HG03342 (cell line): ENCODE measurements at regions not wholly inside any gene's neighbourhood (a gene's known extent, or its start where the extent isn't known, plus 50 kb on each side); places are given as distances from the start of the nearest gene placed in this dataset.

Experiments used
- ATAC-seq: cut with Tn5 transposase; IDR thresholded peaks from one replicate; pipeline ENCODE4 v1.9.1; 2021; ENCODE audit warnings: mild to moderate bottlenecking, moderate library complexity; ENCODE audit not compliant: unreplicated experiment

- no peak for ATAC-seq
These were observed 295.2 kb upstream of the ZNF32 start for GRCh38 chr10:43943818-43944360.

GRCh38 chr10:43943119-43943817, 294.6 kb upstream of the ZNF32 start:
- ATAC-seq = no peak

GRCh38 chr10:43942096-43942850, 293.6 kb upstream of the ZNF32 start:
- ATAC-seq = no peak

DNA sequence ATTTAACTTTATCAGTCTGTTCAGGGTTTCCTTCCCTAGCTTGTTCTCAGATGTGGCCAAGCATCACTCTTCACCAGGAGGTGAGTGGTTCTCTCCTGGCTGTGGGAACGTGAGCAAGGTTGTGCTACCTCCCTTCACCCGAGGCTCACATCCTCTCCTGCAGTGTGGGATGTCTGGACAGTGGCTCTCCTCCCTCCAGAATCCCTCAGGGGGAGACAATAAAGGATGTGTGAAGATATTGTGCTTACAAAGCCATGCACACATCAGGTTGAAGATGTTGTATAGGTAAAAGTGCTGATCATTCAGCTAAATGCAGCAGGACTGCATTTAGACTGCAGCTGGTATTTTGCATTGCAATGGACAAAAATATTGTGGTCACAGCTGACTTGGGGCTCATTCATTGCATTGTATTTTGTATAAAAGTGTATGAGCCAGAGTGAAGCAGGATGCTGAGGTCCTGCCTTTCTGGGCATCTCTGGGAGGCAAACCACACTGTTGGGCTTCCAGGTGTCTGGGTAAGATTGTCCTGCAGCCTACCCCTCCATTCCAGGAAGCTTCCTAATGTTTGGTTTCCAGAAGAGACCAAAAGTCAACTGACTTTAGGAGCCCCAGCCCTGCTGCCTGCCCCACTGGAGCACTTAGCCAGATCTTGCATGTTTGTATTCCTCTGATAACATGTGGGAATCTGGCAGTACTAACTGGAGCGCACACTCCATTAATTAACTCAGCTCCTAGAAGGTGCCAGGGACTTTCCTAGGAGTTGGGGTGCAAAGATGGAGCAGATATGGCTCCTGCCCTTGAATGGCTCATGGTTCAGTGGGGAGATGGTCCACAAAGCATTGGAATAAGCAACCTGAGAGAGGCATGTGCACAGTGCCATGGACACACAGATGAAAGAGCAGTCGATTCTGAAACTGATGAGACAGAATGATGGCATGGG, 292.5 kb upstream of the ZNF32 start:
- ATAC-seq = no peak

GRCh38 chr10:43939939-43940820, 291.5 kb upstream of the ZNF32 start:
- ATAC-seq = no peak

DNA sequence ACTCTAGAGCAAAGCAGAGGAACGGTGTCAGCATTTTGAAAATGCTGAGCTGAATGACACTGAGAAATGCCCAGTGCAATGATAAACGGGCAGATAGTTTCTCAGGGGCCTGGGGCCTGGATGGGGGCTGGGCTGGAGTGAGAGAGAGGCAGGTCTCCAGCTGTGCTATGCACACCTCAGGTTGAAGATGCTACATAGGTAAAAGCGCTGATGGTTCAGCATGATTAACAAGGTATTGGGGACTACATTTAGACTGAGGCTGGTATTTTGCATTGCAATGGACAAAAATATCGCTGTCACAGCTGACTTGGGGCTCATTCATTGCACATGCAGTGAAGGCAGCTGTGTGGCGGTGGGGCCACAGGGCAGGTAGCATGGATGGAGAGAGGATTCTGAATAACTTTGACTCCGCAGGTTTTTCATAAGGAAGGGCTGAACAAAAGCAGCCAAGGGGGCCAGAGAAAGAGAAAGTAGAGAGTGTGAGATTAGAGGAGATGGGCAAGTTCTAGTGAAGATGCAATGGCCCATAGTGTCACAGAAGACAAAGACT, 290.8 kb upstream of the ZNF32 start:
- ATAC-seq = no peak

DNA sequence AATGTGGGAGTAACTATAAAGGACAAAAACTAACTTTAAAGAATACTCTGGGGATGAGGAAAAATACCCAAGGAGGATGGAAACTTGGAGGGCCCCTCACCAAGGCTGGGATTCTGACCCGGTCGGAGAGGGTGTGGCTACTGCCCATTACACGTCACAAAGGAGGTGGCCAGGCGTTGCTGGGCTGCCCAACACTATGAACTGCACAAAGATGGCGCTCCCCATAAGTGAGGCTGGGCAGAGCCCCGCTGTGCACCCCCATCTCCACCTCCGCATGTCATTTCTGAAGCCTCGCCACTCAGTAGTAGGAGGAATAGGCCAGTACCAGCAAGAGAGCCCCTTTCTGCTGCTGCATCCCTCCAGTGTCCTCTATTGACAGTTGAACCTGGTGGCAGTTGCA, 290.1 kb upstream of the ZNF32 start:
- ATAC-seq = no peak

DNA sequence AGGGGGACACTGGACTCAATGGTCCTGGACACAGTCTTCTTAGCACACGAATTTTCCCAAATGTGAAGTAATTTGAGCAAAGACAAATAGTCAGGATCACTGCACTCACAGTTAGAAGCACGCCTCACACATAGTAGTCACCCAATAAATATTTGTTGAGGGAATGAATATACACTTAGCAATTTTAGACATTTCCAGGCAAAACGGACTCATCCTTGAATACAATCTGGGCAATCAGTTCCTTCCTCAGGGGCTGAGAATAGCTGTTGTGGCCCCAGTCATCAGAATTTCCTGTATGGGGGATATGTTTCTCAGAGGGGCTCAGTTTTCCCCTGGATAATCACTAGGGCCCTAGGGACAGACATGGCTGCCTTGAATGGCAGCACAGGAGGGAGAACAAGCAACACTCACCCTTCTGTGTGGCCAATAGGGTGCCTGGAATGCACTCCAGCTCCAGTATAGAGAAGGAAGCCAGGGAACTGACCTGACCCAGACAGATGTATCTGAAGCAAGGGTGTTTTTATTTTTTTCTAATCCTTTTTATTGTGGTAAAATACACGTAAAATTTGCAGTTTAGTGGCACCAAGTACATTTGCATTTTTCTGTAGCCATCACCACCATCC, 282.7 kb upstream of the ZNF32 start:
- no peak for ATAC-seq

DNA sequence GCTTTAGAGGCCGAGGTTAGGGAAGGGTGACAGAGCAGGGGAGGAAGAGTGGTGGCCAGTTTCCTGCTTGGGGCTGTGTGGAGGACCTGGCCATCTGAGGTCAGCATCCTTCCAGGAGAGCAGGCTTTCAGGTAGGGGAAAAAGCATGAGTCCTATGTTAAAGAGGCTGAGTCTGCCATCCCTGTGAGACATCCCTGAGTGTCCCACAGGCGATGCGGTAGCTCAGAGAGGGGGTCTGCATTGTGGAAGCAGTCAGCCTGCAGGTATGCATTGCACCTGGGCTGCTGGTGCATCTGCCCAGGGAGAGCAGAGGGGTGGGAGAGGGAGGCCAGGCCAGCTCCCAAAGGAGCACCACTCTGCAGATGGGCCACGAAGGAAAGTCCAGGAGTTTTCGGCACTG, 282.1 kb upstream of the ZNF32 start:
- ATAC-seq = no peak

DNA sequence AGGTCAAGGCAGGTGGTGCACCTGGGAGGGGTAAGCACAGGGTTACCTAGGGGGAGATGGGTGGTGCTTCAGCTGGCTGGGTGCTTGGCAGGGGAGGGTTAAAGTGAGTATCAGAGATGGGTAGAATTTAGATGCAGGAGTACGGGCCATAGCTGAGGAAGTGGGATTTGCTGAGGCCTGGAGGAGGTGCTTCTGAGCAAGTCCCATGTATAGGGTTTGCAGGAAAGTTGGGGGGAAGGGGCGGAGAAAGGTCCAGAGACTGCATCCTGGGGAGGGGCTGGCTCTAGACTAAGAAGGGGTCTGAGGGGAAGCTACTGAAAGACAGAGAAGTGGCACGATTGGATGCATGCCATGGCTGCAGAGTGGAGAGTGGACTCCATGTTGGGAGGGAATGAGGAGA, 281.6 kb upstream of the ZNF32 start:
- ATAC-seq = no peak

DNA sequence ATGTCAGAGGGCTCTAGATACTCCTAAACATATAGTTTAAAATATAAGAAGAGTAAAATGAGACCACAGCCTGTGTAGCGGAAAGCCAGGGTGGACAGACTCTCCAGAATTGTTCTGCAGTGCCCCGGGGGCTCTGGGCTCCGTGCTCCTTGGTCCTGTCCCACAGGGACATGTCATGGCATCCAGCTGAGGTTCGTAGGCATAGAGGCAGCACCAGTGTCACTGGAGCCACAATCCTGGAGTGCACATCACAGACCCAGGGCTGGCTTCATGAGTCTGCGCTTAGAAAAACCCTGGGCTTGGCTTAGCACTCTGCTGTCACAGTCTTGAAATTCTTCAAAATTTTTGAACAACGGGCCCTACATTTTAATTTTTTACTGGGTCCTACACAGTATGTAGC, 280.4 kb upstream of the ZNF32 start:
- ATAC-seq = no peak

GRCh38 chr10:43928425-43928968, 279.8 kb upstream of the ZNF32 start:
- no peak for ATAC-seq

DNA sequence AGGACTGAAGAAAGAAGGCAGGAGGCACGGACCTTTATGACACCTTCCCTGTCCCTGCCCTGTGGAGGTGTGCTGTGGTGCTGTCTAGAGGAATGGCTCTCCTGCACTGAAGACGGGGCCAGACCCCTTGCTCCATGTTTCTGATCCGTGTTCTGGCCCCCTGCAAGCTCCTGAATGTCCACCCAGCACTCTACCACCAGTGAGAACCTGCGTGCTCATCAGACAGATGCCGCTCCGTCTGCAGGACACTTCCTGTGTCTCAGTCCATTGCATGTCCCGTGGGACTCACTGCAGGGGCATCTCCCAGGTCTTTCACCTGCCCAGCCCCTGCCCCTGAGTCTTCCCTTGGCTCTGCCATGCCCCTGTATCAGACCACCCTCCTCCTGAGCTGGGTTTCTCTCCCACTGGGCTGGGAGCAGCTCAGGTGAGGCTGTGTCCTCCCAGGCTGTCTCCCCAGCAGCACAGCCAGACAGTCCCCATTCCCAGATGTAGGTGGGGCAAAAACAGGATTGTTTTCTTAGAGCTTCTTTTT, 278.3 kb upstream of the ZNF32 start:
- no peak for ATAC-seq

GRCh38 chr10:43926371-43926770, 277.7 kb upstream of the ZNF32 start:
- ATAC-seq = no peak

- ATAC-seq = no peak
These were observed 277.1 kb upstream of the ZNF32 start for GRCh38 chr10:43925793-43926192.

DNA sequence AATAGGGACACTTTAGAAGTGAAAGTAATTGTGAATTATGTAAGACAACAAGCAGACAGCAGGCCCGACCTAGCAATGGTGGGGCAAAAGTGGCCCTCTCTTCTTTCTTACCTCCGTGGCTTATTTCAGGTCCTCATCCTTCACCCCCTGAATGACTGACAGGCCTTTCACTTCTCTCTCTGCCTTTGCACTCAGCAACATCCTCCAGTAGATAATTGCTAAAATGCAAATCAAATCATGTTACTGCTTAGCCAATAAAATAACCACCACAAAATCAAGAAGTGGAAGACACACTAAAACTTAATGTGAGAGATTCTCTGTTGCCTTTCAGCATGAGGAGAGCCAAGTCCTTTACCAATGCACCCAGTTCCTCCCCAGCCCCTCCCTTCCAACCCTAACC, 274.6 kb upstream of the ZNF32 start:
- ATAC-seq = no peak

DNA sequence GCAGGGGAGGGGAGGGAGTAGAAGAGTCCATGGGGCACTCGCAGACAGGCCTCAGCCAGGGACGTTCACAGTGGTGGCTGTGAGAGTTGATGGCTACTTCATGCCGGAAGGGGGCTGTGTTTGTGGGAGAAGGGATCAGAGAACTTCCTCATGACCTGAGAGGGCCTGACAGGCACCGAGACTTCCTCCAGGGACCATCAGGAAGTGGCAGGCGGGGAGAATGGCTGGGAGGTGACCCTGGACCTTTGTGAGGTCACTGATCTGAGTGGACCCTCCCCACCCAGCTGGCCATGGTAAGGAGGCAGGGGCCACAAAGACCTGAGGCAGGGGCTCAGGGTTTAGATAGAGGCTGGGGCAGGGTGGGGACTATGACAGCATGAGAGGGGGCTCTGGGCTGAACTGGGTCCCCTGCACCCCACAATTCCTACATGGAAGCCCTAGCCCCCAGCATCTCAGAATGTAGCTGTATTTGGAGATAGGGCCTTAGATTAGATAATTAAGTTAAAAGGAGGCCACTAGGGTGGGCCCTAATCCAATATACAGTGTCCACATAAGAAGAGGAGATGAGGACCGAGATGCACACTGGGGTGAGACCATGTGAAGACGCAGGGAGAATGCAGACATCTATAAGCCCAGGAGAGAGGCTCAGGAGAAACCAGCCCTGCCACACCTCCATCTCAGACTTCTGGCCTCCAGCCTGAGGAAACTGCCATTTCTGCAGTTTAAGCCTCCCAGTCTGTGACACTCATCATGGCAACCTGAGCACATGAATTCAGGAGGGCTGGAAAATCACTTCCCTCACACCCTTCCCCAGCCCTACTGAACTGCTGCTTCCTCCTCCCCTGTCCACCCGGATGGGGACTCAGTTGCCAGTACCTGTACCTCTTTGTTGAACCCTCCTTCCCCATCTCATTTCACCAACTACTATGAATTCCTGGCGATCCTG, 273.9 kb upstream of the ZNF32 start:
- ATAC-seq = no peak

DNA sequence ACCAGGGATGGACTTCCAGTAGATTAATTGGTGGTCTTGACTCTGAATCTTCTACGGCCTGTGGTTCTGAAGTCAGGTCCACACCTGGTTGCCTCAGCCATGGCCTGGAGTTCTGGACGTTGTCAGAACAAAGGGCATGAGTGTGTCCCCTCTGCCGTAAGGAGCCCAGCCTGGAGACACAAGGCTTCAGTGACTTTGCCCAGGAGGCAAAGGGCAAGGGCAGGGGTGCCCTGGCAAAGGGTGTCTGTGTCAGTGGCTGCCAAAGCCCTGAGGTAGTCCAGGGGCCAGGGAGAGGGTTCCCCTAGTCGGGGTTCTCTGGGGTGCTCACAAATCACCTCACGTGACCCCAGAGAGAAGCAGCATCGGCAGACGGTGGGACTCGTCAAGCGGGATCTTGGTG, 273.2 kb upstream of the ZNF32 start:
- no peak for ATAC-seq
